Hepatocyte (in vitro differentiated cells): ENCODE measurements at regions not wholly inside any gene's neighbourhood (a gene's known extent, or its start where the extent isn't known, plus 50 kb on each side); places are given as distances from the start of the nearest gene placed in this dataset.
A peak's percentile ranks its signal among the peaks of the same experiment; 100 is the strongest.

Experiments
- DNase-seq: peaks from one replicate; pipeline ENCODE4 v3.0.0-alpha.2; 2016; ENCODE audit warnings: low spot score
- H2AFZ ChIP-seq: fragments of 200-600 bp; sonication (generic); 2 replicates; pipeline ENCODE4 v1.6.0; 2016; ENCODE audit warnings: antibody characterized with exemption, mild to moderate bottlenecking
- H3K27ac ChIP-seq: fragments of 200-600 bp; sonication (generic); 2 replicates; pipeline ENCODE4 v1.5.1; 2016; ENCODE audit warnings: mild to moderate bottlenecking
- H3K27me3 ChIP-seq: fragments of 200-600 bp; sonication (generic); 2 replicates; pipeline ENCODE4 v1.6.1; 2016
- H3K36me3 ChIP-seq: fragments of 200-600 bp; sonication (generic); replicated peaks from 2 replicates; pipeline ENCODE4 v1.5.1; 2016; ENCODE audit warnings: low read depth; ENCODE audit not compliant: insufficient read depth
- H3K4me1 ChIP-seq: fragments of 200-600 bp; sonication (generic); 2 replicates; pipeline ENCODE4 v1.5.1; 2016; ENCODE audit warnings: mild to moderate bottlenecking, moderate library complexity; ENCODE audit not compliant: insufficient read depth
- H3K4me2 ChIP-seq: fragments of 200-600 bp; sonication (generic); 2 replicates; pipeline ENCODE4 v1.6.0; 2016
- H3K4me3 ChIP-seq: fragments of 200-600 bp; sonication (generic); 2 replicates; pipeline ENCODE4 v1.5.1; 2016; ENCODE audit warnings: mild to moderate bottlenecking
- H3K79me2 ChIP-seq: fragments of 200-600 bp; sonication (generic); 2 replicates; pipeline ENCODE4 v1.6.0; 2017; ENCODE audit warnings: mild to moderate bottlenecking
- H3K9me2 ChIP-seq: fragments of 200-600 bp; sonication (generic); replicated peaks from 2 replicates; pipeline ENCODE4 v1.6.0; 2017; ENCODE audit warnings: mild to moderate bottlenecking; ENCODE audit not compliant: insufficient read depth
- H3K9me3 ChIP-seq: fragments of 200-600 bp; sonication (generic); 2 replicates; pipeline ENCODE4 v1.5.1; 2016; ENCODE audit warnings: low read depth, mild to moderate bottlenecking
- H4K20me1 ChIP-seq: fragments of 200-600 bp; sonication (generic); 2 replicates; pipeline ENCODE4 v1.6.0; 2016; ENCODE audit warnings: mild to moderate bottlenecking; ENCODE audit not compliant: insufficient read depth, poor library complexity, severe bottlenecking
- EZH2 ChIP-seq: fragments of 200-600 bp; sonication (generic); IDR thresholded peaks from 2 replicates; pipeline ENCODE4 v1.6.1; 2016; ENCODE audit warnings: antibody characterized with exemption, mild to moderate bottlenecking, borderline replicate concordance
- EZH2phosphoT487 ChIP-seq: fragments of 200-600 bp; sonication (generic); IDR thresholded peaks from one replicate; pipeline ENCODE4 v1.6.1; 2018; ENCODE audit warnings: antibody characterized with exemption, mild to moderate bottlenecking, low read depth, moderate library complexity; ENCODE audit not compliant: unreplicated experiment, severe bottlenecking
- WGBS: methylation state at CpG from one replicate; pipeline ENCODE4 v1.1.6; 2016; ENCODE audit warnings: low lambda C conversion rate; ENCODE audit errors: missing lambda C conversion rate; 5-methylcytosine and 5-hydroxymethylcytosine counted together
- TF ChIP-seq, protein P1 (sequence below): fragments of 200-600 bp; sonication (generic); IDR thresholded peaks from 2 replicates; pipeline ENCODE4 v1.5.1; 2016; ENCODE audit warnings: antibody characterized with exemption, mild to moderate bottlenecking; ENCODE audit not compliant: poor library complexity

- WGBS: 51% methylated on average over 3 of the region's 3 CpGs
- no peaks in the 10 kb centered on the region for H3K9me2 ChIP-seq
Measured at GRCh38 chr12:118498171-118498570, 121.8 kb downstream of the SUDS3 start.

DNA sequence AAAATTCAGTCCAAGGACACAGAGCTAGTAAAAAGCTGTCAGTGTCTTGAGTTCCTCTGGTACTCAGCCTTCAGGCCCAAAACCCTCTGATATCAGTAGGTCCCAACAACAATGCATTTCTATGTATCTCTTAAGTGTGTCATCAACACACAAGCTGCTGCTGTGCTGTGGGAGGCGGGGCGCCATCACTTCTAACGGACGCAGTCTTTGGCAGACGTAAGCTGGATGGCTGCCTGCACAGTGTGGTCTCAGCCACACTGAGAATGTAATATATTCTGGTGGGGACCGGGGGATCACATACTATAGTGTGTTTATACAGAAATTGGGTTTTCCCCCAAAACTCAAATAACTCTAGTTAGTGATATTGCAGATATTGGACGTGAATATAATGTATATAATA, 123.9 kb downstream of the SUDS3 start:
- no peaks in the 10 kb centered on the region for H3K79me2 ChIP-seq
- H3K9me3 ChIP-seq: no peaks in the 10 kb centered on the region
- no peaks in the 10 kb centered on the region for H3K27me3 ChIP-seq
- no peaks in the 10 kb centered on the region for H3K9me2 ChIP-seq
- peaks cover 6% of the 10 kb centered on the region for H3K4me1 ChIP-seq
- no peak overlapping the region for H3K4me3 ChIP-seq
- WGBS: 77% methylated on average over 7 of the region's 7 CpGs
- no peak for DNase-seq
- no peaks in the 10 kb centered on the region for H3K36me3 ChIP-seq
- TF ChIP-seq EZH2phosphoT487 (no peak), EZH2 (no peak)
- TF ChIP-seq, protein P1, sequence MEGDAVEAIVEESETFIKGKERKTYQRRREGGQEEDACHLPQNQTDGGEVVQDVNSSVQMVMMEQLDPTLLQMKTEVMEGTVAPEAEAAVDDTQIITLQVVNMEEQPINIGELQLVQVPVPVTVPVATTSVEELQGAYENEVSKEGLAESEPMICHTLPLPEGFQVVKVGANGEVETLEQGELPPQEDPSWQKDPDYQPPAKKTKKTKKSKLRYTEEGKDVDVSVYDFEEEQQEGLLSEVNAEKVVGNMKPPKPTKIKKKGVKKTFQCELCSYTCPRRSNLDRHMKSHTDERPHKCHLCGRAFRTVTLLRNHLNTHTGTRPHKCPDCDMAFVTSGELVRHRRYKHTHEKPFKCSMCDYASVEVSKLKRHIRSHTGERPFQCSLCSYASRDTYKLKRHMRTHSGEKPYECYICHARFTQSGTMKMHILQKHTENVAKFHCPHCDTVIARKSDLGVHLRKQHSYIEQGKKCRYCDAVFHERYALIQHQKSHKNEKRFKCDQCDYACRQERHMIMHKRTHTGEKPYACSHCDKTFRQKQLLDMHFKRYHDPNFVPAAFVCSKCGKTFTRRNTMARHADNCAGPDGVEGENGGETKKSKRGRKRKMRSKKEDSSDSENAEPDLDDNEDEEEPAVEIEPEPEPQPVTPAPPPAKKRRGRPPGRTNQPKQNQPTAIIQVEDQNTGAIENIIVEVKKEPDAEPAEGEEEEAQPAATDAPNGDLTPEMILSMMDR: no peak
- H2AFZ ChIP-seq: no peak overlapping the region
- H3K4me2 ChIP-seq: no peak overlapping the region
- no peaks in the 10 kb centered on the region for H4K20me1 ChIP-seq
- no peak overlapping the region for H3K27ac ChIP-seq

More at GRCh38 chr12:118498171-118498570, 121.8 kb downstream of the SUDS3 start:
- TF ChIP-seq EZH2 (no peak), EZH2phosphoT487 (no peak)
- TF ChIP-seq, protein P1: no peak
- Histone ChIP-seq H4K20me1 (no peaks in the 10 kb centered on the region), H3K4me1 (peaks cover 6% of the 10 kb centered on the region), H3K27ac (no peak overlapping the region), H3K36me3 (no peaks in the 10 kb centered on the region), H2AFZ (no peak overlapping the region), H3K79me2 (no peaks in the 10 kb centered on the region), H3K4me2 (no peak overlapping the region), H3K27me3 (no peaks in the 10 kb centered on the region), H3K9me3 (no peaks in the 10 kb centered on the region), H3K4me3 (no peak overlapping the region)
- DNase-seq: peak; percentile 60

GRCh38 chr12:118501489-118501888, 125.1 kb downstream of the SUDS3 start:
- no peaks in the 10 kb centered on the region for H3K9me2 ChIP-seq
- H2AFZ ChIP-seq: no peak overlapping the region
- TF ChIP-seq EZH2: no peak
- TF ChIP-seq, protein P1: no peak
- no peak for TF ChIP-seq EZH2phosphoT487
- no peak overlapping the region for H3K4me3 ChIP-seq
- no peaks in the 10 kb centered on the region for H3K9me3 ChIP-seq
- no peaks in the 10 kb centered on the region for H4K20me1 ChIP-seq
- H3K27me3 ChIP-seq: no peaks in the 10 kb centered on the region
- no peaks in the 10 kb centered on the region for H3K79me2 ChIP-seq
- H3K4me2 ChIP-seq: no peak overlapping the region
- 78% methylated on average over 3 of the region's 3 CpGs for WGBS
- H3K36me3 ChIP-seq: no peaks in the 10 kb centered on the region
- no peak for DNase-seq
- H3K4me1 ChIP-seq: peaks cover 6% of the 10 kb centered on the region
- H3K27ac ChIP-seq: no peak overlapping the region

DNA sequence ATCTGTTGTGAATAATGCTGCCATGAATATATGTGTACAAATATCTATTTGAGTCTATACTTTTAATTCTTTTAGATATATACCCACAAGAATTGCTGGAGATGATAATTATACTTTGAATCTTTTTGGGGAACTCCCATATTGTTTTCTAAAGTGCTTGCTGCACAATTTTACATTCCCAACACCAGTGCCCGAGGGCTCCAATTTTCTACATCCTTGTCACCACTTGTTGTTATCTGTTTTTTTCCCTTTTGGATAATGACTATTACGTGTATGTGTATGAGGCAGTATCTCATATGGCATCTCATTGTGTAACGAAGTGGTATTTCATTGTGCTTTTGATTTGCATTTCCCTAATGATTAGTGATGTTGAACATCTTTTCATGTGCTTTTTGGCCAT, 127.1 kb downstream of the SUDS3 start:
- no peak overlapping the region for H3K4me2 ChIP-seq
- H3K4me1 ChIP-seq: no peaks in the 10 kb centered on the region
- DNase-seq: no peak
- no peak overlapping the region for H3K27ac ChIP-seq
- no peaks in the 10 kb centered on the region for H3K9me2 ChIP-seq
- no peak overlapping the region for H3K4me3 ChIP-seq
- H2AFZ ChIP-seq: no peak overlapping the region
- WGBS: 90% methylated on average over 3 of the region's 3 CpGs
- H3K36me3 ChIP-seq: no peaks in the 10 kb centered on the region
- H3K79me2 ChIP-seq: no peaks in the 10 kb centered on the region
- no peaks in the 10 kb centered on the region for H4K20me1 ChIP-seq
- no peaks in the 10 kb centered on the region for H3K27me3 ChIP-seq
- no peak for TF ChIP-seq EZH2
- TF ChIP-seq, protein P1: no peak
- TF ChIP-seq EZH2phosphoT487: no peak
- no peaks in the 10 kb centered on the region for H3K9me3 ChIP-seq
